GM21786 (cell line): ENCODE measurements at regions not wholly inside any gene's neighbourhood (a gene's known extent, or its start where the extent isn't known, plus 50 kb on each side); places are given as distances from the start of the nearest gene placed in this dataset.

ENCODE experiments used
- ATAC-seq: cut with Tn5 transposase; IDR thresholded peaks from one replicate; pipeline ENCODE4 v1.9.1; 2021; ENCODE audit not compliant: unreplicated experiment

DNA sequence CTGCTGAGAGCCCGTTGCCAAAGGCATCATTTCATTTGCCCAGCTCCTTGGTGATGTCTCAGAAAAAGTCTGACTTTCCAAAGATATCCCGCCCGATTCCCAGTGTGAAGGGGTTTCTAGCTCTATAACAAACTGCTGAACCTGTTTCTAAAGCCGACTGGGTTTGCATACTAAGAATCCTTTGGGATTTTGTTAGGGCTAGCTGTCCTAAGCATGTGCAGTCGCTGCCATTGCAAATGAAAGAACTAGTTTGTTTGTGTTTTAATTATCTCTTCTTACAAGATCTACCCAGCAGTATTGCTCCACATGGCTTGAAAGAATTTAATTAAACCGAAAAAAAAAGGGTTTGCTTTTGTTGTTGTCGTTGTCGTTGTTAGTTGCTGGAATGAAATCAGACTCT, 476.6 kb downstream of the GATA3 start:
- ATAC-seq: no peak

- ATAC-seq: no peak
Measured at GRCh38 chr10:8532647-8533046, 478.2 kb downstream of the GATA3 start.

DNA sequence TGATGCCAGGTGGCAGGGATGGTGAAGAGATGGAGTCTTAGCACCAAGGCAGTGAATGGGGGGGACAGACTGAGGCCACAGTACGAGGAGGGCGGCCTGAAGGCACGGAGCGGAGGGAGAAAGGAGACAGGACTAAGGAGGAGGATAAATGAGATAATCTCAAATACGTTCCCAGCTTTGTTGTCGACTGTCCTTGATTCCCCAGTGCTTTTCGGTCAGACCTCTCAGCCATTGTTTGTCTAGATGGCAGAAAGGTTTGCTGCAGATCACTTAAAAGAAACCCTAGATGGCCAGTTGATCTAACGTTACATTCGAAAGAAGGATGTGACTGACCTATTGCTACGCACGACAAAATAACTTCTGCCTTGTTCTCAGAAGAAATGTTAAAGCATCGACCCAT, 479.0 kb downstream of the GATA3 start:
- no peak for ATAC-seq

- ATAC-seq: no peak
Measured at GRCh38 chr10:8534096-8534495, 479.6 kb downstream of the GATA3 start.

DNA sequence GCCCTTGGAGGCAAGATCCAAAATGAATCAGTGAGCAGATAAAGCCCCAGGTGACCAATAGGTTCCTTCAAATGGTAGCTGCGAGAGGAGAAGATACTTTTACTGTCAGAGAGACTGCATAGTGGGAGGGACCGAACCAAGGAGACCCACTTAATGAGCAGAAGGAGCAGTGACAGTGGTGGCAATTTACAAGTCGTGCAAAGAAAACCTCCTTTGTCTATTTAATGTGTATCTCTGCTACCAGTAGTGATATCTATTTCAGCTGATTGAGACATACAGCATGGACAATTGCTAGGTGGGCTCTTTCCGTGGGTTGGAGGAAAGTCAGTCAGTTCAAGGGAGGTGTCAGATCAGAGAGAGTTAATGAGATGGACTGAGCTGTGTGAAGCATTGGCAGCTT, 480.4 kb downstream of the GATA3 start:
- ATAC-seq: no peak

- ATAC-seq: no peak
Measured at GRCh38 chr10:8539056-8539455, 484.6 kb downstream of the GATA3 start.

- ATAC-seq: no peak
Measured at GRCh38 chr10:8543361-8544056, 489.0 kb downstream of the GATA3 start.

GRCh38 chr10:8544057-8544380, 489.5 kb downstream of the GATA3 start:
- no peak for ATAC-seq

DNA sequence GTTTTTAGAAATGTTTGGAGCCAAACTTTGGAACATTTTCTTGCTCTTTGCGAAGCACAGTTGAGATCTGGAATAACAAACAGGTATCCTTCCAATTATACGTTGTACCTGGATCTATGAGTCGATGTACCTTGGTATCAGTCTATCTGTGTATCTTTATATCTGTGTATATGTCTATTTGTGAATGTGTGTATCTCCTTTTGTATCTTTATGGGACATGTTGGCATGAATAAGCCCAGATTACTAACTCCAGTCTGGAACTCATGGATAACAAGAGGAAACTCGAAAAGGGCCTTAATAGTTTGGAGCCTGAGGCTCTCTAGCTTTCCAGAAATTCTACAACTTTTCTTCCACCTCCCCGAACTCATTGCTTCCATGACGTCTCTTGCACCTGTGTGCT, 490.0 kb downstream of the GATA3 start:
- no peak for ATAC-seq

GRCh38 chr10:8554574-8554973, 500.1 kb downstream of the GATA3 start:
- no peak for ATAC-seq

- no peak for ATAC-seq
Measured at GRCh38 chr10:8556321-8556720, 501.8 kb downstream of the GATA3 start.

GRCh38 chr10:8563478-8563877, 509.0 kb downstream of the GATA3 start:
- no peak for ATAC-seq

GRCh38 chr10:8566737-8567136, 512.2 kb downstream of the GATA3 start:
- no peak for ATAC-seq

GRCh38 chr10:8568401-8568800, 513.9 kb downstream of the GATA3 start:
- no peak for ATAC-seq

DNA sequence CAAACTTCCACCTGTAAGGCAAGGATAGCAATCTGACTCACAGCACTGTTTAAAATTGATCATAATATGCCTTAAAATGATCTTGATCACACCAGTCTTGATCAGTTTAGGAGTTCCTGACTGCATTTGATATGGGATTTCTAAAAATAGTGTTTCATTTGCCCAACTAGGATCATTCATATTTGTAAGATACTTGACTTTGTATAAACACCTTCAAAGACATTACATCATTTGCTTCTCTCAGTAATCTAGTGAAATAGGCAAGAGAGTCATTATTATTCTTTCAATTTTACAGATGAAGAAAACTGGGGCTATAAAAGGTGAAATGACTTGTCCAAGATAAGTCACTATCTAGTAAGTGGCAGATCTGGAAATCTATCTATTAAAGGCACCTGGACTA, 521.1 kb downstream of the GATA3 start:
- ATAC-seq: no peak

DNA sequence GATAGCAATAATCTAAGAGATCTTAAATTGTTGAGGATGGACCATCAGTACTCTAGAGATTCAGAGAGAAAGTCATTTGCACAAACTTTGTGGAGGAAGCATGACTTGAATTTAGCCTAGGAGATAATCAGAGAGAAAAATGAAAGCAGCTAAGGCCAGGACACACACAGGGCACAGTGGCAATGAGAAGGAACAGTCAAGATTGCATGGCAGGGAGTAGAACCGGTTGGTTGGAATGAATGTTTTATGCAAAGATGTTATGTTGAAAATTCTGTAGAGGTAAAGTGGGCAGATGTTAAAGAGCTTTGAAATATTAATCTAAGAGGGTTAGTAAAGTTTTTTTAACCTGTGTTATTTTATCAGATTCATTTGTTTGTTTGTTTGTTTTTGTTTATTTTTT, 521.8 kb downstream of the GATA3 start:
- no peak for ATAC-seq

- no peak for ATAC-seq
Measured at GRCh38 chr10:8576911-8577310, 522.4 kb downstream of the GATA3 start.

DNA sequence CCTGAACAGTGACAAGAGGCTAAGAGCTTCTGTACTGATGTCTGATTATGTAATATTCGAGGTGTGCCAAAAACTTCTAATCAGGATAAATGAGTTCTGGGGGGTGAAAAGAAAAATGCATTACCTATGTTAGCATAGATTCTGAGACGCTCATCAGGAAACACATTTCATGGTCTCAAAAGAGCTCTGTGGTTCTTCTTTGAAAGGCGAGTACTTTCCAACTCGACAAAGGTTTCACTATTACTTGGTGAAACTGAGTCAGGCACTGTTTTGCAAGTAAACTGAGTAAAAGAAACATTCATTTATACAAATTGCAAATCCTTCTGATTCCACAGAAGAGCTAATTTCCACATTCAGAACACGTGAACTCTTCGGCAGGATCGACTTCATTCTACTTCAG, 523.2 kb downstream of the GATA3 start:
- ATAC-seq: no peak

DNA sequence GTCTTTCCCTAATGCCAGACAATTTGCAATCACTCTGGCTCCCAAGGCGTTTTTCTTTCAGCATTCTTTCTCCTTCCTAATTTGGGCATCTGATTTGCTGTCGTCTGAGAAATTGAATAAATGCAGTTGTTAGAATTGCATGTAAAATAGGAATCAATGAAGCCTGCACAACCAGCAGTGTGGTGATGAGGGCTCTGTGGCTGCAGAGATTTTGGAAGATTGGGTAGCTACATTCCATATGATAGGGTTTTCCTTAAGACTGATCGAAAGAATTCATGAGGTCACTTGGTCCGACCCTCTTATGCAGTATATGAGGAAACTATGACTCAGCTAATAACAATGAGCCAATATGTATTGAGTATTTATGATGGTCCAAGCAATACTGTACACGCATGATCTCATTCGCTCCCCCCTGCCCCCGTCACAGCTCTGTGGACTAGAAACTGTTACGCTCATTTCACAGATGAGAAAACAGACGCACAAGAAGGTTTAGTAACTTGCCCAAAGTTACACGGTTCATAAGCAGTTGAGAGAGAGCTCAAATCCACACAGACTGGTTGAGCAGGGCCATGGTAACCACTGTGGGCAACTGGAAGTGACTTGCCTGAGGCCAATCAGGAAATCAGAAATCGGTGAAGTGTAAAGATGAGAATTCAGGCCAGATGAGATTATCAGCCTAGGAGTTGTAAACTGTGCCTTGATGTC, 527.2 kb downstream of the GATA3 start:
- no peak for ATAC-seq

DNA sequence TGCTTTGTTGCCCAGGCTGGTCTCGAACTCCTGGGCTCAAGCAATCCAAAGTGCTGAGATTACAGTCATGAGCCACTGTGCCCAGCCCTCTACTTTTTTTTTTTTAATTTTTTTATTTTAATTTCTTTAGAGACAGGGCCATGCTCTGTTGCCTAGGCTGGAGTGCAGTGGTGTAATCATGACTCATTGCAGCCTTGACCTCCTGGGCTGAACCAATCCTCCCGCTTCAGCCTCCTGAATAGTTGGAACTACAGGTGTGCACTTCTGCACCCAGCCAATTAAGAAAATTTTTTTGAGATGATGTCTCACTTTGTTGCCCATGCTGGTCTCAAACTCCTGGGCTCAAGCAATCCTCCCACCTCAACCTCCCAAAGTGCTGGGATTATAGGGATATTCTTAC, 528.6 kb downstream of the GATA3 start:
- ATAC-seq: no peak

- no peak for ATAC-seq
Measured at GRCh38 chr10:8584666-8585065, 530.2 kb downstream of the GATA3 start.

- no peak for ATAC-seq
Measured at GRCh38 chr10:8586504-8586903, 532.0 kb downstream of the GATA3 start.

- no peak for ATAC-seq
Measured at GRCh38 chr10:8588135-8588534, 533.6 kb downstream of the GATA3 start.
